ENCODE measurements at regions not wholly inside any gene's neighbourhood (a gene's known extent, or its start where the extent isn't known, plus 50 kb on each side); places are given as distances from the start of the nearest gene placed in this dataset.

- no peaks in the 10 kb centered on the region for H3K9me3 ChIP-seq (ENCODE audit: control insufficient read depth, insufficient read depth, low read depth, low read length)
- no peak overlapping the region for H3K4me3 ChIP-seq (ENCODE audit: low read depth, low read length)
- no peak overlapping the region for H3K27ac ChIP-seq (ENCODE audit: extremely low read depth, low read depth, low read length)
- ChIA-PET POLR2A (no interaction called here), CTCF (interaction anchor here (1.3 kb wide), 1 partner anchor 1092 kb away, joined by 3 read pairs; no protein-coding TSS in a partner anchor)
- no peaks in the 10 kb centered on the region for H3K4me1 ChIP-seq (ENCODE audit: control insufficient read depth, insufficient read depth, low read length)
- TF ChIP-seq ZNF146 (tag by site-specific recombination; IDR thresholded peaks at IDR 0.05) = no peak
- TF ChIP-seq ZBTB21 (tag by site-specific recombination; IDR thresholded peaks at IDR 0.05) = no peak
- TF ChIP-seq ZNF366 (tag by site-specific recombination; conservative IDR thresholded peaks at IDR 0.05) = no peak
- no peak for TF ChIP-seq ZNF302 (tag by site-specific recombination; IDR thresholded peaks at IDR 0.05; ENCODE audit: low read depth)
- TF ChIP-seq ZNF350 (tag by site-specific recombination; IDR thresholded peaks at IDR 0.05) = no peak
- TF ChIP-seq PATZ1 (tag by site-specific recombination; IDR thresholded peaks at IDR 0.05) = no peak
- no peak for TF ChIP-seq OVOL3 (tag by site-specific recombination; IDR thresholded peaks at IDR 0.05)
- TF ChIP-seq ZNF133 (tag by site-specific recombination; IDR thresholded peaks at IDR 0.05) = no peak
- TF ChIP-seq ZNF776 (tag by site-specific recombination; IDR thresholded peaks at IDR 0.05; ENCODE audit: borderline replicate concordance) = no peak
- TF ChIP-seq ZSCAN16 (tag by site-specific recombination; IDR thresholded peaks at IDR 0.05) = no peak
- TF ChIP-seq ZNF175 (tag by site-specific recombination; IDR thresholded peaks at IDR 0.05) = no peak
- no peak for TF ChIP-seq ZNF48 (tag by site-specific recombination; IDR thresholded peaks at IDR 0.05)
- no peaks in the 10 kb centered on the region for H3K36me3 ChIP-seq (ENCODE audit: control insufficient read depth in 2 of 2, insufficient read depth in 1 of 2, low read length in 2 of 2)
Observed at GRCh38 chr10:31731711-31732110, 196.9 kb downstream of the ARHGAP12 start.

DNA sequence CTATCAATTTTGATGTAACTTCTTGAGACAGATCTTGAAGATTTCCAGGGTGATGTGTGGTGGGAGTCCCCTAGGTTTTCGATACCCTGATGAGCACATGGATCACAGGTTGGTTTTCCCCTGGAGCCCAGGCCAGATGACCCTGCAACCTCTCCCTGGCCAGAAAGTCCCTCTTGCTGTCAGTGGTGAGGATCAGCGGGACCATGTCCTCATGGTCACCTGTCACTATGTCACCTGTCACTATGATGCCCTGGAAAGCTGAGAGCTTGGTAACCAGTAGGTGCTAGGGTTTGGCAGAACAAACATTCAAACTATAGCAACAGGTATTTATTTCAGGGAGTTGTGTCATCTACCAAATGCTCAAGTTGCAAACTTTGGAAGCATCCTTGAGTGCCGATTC is 197.9 kb downstream of the ARHGAP12 start:
- H3K27ac ChIP-seq (ENCODE audit: extremely low read depth, low read depth, low read length) = no peak overlapping the region
- H3K4me3 ChIP-seq (ENCODE audit: low read depth, low read length) = no peak overlapping the region
- no peaks in the 10 kb centered on the region for H3K4me1 ChIP-seq (ENCODE audit: control insufficient read depth, insufficient read depth, low read length)
- no peaks in the 10 kb centered on the region for H3K9me3 ChIP-seq (ENCODE audit: control insufficient read depth, insufficient read depth, low read depth, low read length)
- no peaks in the 10 kb centered on the region for H3K36me3 ChIP-seq (ENCODE audit: control insufficient read depth in 2 of 2, insufficient read depth in 1 of 2, low read length in 2 of 2)
- ChIA-PET CTCF (interaction anchor here (1.1 kb wide), 1 partner anchor 9 kb away, joined by 3 read pairs; no protein-coding TSS in a partner anchor), POLR2A (no interaction called here)
- TF ChIP-seq FEZF1 (tag by site-specific recombination; IDR thresholded peaks at IDR 0.05) (no peak), ZNF138 (tag by site-specific recombination; IDR thresholded peaks at IDR 0.05; ENCODE audit: borderline replicate concordance) (no peak), SCRT2 (tag by site-specific recombination; IDR thresholded peaks at IDR 0.05) (0 out of 2 replicates have a peak, but pooled peaks have one; percentile 11)

DNA sequence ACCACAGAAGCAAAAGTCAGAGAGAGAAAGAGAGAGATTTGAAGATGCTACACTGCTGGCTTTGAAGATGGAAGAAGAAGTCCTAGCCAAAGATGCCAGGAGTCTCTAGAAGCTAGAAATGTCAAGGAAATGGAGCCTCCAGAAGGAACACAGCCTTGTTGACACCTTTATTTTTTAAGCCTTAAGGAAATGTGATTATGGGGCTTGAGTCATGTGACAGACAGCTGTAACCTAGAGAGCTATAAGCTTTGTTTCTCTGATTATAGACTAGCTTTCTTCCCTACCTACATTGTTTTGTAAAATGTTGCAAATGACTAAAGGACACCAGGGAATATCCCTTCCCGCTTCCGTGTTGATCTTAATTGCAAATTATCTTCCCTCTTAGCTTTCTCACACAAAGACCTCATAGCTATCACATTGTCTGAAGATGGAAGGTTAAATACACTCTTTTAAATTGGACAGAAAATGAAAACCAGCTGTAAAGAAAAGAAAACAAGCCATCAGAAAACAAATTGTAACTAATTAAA is 199.9 kb downstream of the ARHGAP12 start:
- CTCF ChIA-PET = no interaction called here
- H3K4me1 ChIP-seq (ENCODE audit: control insufficient read depth, insufficient read depth, low read length) = no peaks in the 10 kb centered on the region
- TF ChIP-seq ZBTB1 (tag by site-specific recombination; IDR thresholded peaks at IDR 0.05) (no peak), RBAK (tag by site-specific recombination; IDR thresholded peaks at IDR 0.05) (no peak), ZNF184 (tag by site-specific recombination; IDR thresholded peaks at IDR 0.05) (no peak), ZSCAN5A (tag by site-specific recombination; IDR thresholded peaks at IDR 0.05) (no peak), ZNF133 (tag by site-specific recombination; IDR thresholded peaks at IDR 0.05) (no peak), ZNF658 (tag by site-specific recombination; IDR thresholded peaks at IDR 0.05) (no peak), ZEB2 (tag by site-specific recombination; IDR thresholded peaks at IDR 0.05) (no peak), ZNF292 (tag by site-specific recombination; IDR thresholded peaks at IDR 0.05; ENCODE audit: borderline replicate concordance, low read depth) (no peak), ZNF114 (tag by site-specific recombination; IDR thresholded peaks at IDR 0.05) (no peak), ZSCAN30 (tag by site-specific recombination; IDR thresholded peaks at IDR 0.05) (no peak)
- TF ChIP-seq, protein P1, sequence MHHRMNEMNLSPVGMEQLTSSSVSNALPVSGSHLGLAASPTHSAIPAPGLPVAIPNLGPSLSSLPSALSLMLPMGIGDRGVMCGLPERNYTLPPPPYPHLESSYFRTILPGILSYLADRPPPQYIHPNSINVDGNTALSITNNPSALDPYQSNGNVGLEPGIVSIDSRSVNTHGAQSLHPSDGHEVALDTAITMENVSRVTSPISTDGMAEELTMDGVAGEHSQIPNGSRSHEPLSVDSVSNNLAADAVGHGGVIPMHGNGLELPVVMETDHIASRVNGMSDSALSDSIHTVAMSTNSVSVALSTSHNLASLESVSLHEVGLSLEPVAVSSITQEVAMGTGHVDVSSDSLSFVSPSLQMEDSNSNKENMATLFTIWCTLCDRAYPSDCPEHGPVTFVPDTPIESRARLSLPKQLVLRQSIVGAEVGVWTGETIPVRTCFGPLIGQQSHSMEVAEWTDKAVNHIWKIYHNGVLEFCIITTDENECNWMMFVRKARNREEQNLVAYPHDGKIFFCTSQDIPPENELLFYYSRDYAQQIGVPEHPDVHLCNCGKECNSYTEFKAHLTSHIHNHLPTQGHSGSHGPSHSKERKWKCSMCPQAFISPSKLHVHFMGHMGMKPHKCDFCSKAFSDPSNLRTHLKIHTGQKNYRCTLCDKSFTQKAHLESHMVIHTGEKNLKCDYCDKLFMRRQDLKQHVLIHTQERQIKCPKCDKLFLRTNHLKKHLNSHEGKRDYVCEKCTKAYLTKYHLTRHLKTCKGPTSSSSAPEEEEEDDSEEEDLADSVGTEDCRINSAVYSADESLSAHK (tag by site-specific recombination; IDR thresholded peaks at IDR 0.05) = no peak
- TF ChIP-seq, protein P2, sequence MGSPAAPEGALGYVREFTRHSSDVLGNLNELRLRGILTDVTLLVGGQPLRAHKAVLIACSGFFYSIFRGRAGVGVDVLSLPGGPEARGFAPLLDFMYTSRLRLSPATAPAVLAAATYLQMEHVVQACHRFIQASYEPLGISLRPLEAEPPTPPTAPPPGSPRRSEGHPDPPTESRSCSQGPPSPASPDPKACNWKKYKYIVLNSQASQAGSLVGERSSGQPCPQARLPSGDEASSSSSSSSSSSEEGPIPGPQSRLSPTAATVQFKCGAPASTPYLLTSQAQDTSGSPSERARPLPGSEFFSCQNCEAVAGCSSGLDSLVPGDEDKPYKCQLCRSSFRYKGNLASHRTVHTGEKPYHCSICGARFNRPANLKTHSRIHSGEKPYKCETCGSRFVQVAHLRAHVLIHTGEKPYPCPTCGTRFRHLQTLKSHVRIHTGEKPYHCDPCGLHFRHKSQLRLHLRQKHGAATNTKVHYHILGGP (tag by site-specific recombination; IDR thresholded peaks at IDR 0.05) = no peak

More for the DNA sequence above, 199.9 kb downstream of the ARHGAP12 start:
- H3K9me3 ChIP-seq (ENCODE audit: control insufficient read depth, insufficient read depth, low read depth, low read length) = no peaks in the 10 kb centered on the region
- POLR2A ChIA-PET = no interaction called here
- no peaks in the 10 kb centered on the region for H3K36me3 ChIP-seq (ENCODE audit: control insufficient read depth in 2 of 2, insufficient read depth in 1 of 2, low read length in 2 of 2)
- H3K4me3 ChIP-seq (ENCODE audit: low read depth, low read length) = no peak overlapping the region
- no peak overlapping the region for H3K27ac ChIP-seq (ENCODE audit: extremely low read depth, low read depth, low read length)

Measured in HEK293 (cell line).